Activated naive CD4-positive, alpha-beta T cell (primary cell): ENCODE measurements at regions not wholly inside any gene's neighbourhood (a gene's known extent, or its start where the extent isn't known, plus 50 kb on each side); places are given as distances from the start of the nearest gene placed in this dataset.
"Not testable (repeated sequence)": the region's sequence is repeated elsewhere in the genome, so short reads cannot be mapped to it uniquely, and the experiment has no call there.

ENCODE experiments used
- DNase-seq, 4 experiments: peaks; one replicate each; lab custom pipeline; 2025; lab: John Stamatoyannopoulos, UW

- DNase-seq = no peak
These were observed 2347.1 kb downstream of the PCDH7 start for GRCh38 chr4:33067221-33067620.

- DNase-seq = no peak
These were observed 2348.4 kb downstream of the PCDH7 start for GRCh38 chr4:33068539-33068938.

- DNase-seq = no peak
These were observed 2351.4 kb downstream of the PCDH7 start for GRCh38 chr4:33071535-33071934.

- no peak for DNase-seq
These were observed 2352.3 kb downstream of the PCDH7 start for GRCh38 chr4:33072298-33073089.

GRCh38 chr4:33073811-33074210 is 2353.6 kb downstream of the PCDH7 start:
- no peak for DNase-seq

- DNase-seq = no peak
These were observed 2358.0 kb downstream of the PCDH7 start for GRCh38 chr4:33078145-33078544.

- DNase-seq = no peak
These were observed 2360.1 kb downstream of the PCDH7 start for GRCh38 chr4:33080275-33080674.

- no peak for DNase-seq
These were observed 2365.5 kb downstream of the PCDH7 start for GRCh38 chr4:33085709-33086108.

GRCh38 chr4:33086331-33086925 is 2366.3 kb downstream of the PCDH7 start:
- no peak for DNase-seq

GRCh38 chr4:33088713-33089112 is 2368.5 kb downstream of the PCDH7 start:
- no peak for DNase-seq

- no peak for DNase-seq
These were observed 2370.7 kb downstream of the PCDH7 start for GRCh38 chr4:33090910-33091309.

- DNase-seq = no peak
These were observed 2371.8 kb downstream of the PCDH7 start for GRCh38 chr4:33091961-33092360.

- DNase-seq = no peak
These were observed 2384.1 kb downstream of the PCDH7 start for GRCh38 chr4:33104273-33104672.

GRCh38 chr4:33107814-33108213 is 2387.6 kb downstream of the PCDH7 start:
- DNase-seq = no peak

- DNase-seq = no peak
These were observed 2390.9 kb downstream of the PCDH7 start for GRCh38 chr4:33111117-33111516.

GRCh38 chr4:33116871-33117270 is 2396.7 kb downstream of the PCDH7 start:
- DNase-seq = no peak

GRCh38 chr4:33126002-33126401 is 2405.8 kb downstream of the PCDH7 start:
- DNase-seq = no peak

- not testable (repeated sequence) for DNase-seq
These were observed 2410.5 kb downstream of the PCDH7 start for GRCh38 chr4:33130662-33131061.

GRCh38 chr4:33133723-33134122 is 2413.6 kb downstream of the PCDH7 start:
- no peak for DNase-seq

- DNase-seq = no peak
These were observed 2414.2 kb downstream of the PCDH7 start for GRCh38 chr4:33134366-33134765.

- no peak for DNase-seq
These were observed 2429.7 kb downstream of the PCDH7 start for GRCh38 chr4:33149658-33150524.

- DNase-seq = no peak
These were observed 2430.3 kb downstream of the PCDH7 start for GRCh38 chr4:33150525-33150910.

GRCh38 chr4:33160126-33160525 is 2440.0 kb downstream of the PCDH7 start:
- no peak for DNase-seq
